Right lobe of liver (tissue), 6 donors: ENCODE measurements at regions not wholly inside any gene's neighbourhood (a gene's known extent, or its start where the extent isn't known, plus 50 kb on each side); places are given as distances from the start of the nearest gene placed in this dataset.

ENCODE experiments used
- ATAC-seq, 4 donors: fragments of 200-7000 bp; cut with Tn5 transposase; one replicate each; pipeline ENCODE4 v1.9.1; 2020; ENCODE audit warnings: mild to moderate bottlenecking in 4 of 4, moderate library complexity in 4 of 4
- DNase-seq, 3 donors: peaks; one replicate each; pipeline ENCODE4 v3.0.0-alpha.2; 2020
- H3K27ac ChIP-seq, 3 donors: fragments of 200-600 bp; one replicate each; pipeline ENCODE4 v1.8.0; 2022
- H3K27me3 ChIP-seq, 2 donors: fragments of 200-600 bp; one replicate each; pipeline ENCODE4 v1.8.0; 2022
- H3K36me3 ChIP-seq, 4 donors: fragments of 200-600 bp; sonication (generic) in 1 of 4; one replicate each; pipeline versions ENCODE4 v1.5.1 to v1.8.0; 2017 to 2022; ENCODE audit warnings: control low read depth in 1 of 4
- H3K4me1 ChIP-seq, 4 donors: fragments of 200-600 bp; sonication (generic) in 1 of 4; one replicate each; pipeline versions ENCODE4 v1.5.1 to v1.8.0; 2017 to 2022; ENCODE audit warnings: control low read depth in 1 of 4
- H3K4me3 ChIP-seq, 3 donors: fragments of 200-600 bp; one replicate each; pipeline ENCODE4 v1.8.0; 2022
- H3K9me3 ChIP-seq, 4 donors: fragments of 200-600 bp; sonication (generic) in 1 of 4; one replicate each; pipeline versions ENCODE4 v1.5.1 to v1.8.0; 2017 to 2022; ENCODE audit warnings: control low read depth in 1 of 4
- POLR2A ChIP-seq: fragments of 450-650 bp; IDR thresholded peaks from one replicate; pipeline ENCODE4 v1.6.1; 2017; ENCODE audit warnings: antibody characterized with exemption, mild to moderate bottlenecking
- WGBS: methylation state at CpG from one replicate; pipeline ENCODE4 v1.1.6; 2018; ENCODE audit warnings: low coverage, low lambda C conversion rate; ENCODE audit not compliant: insufficient coverage; ENCODE audit errors: missing lambda C conversion rate; 5-methylcytosine and 5-hydroxymethylcytosine counted together
- intact Hi-C, 2 donors: fragments of 100-400 bp; cut with DNase I; formaldehyde crosslinking; loops; one replicate each; pipeline versions ENCODE4 v1.11.2 to v1.14.1; 2022
- TF ChIP-seq, protein P1 (sequence below), 4 donors: fragments of 200-600 bp in 3 of 4; fragments of 450-650 bp in 1 of 4; IDR thresholded peaks; one replicate each; pipeline versions ENCODE4 v1.5.1 to v1.8.0; 2016 to 2022; ENCODE audit warnings: antibody characterized with exemption in 4 of 4, mild to moderate bottlenecking in 2 of 4
- donor health status: DM: no; HTN: yes; CAD: no.
- donor health status: DM: no; HTN: no; CAD: no.
- donor health status: DM: no; HTN: no; CAD: no.
- donor health status: DM: no; HTN: yes; CAD: no.
- donor health status: DM: no; HTN: yes; CAD: no.

DNA sequence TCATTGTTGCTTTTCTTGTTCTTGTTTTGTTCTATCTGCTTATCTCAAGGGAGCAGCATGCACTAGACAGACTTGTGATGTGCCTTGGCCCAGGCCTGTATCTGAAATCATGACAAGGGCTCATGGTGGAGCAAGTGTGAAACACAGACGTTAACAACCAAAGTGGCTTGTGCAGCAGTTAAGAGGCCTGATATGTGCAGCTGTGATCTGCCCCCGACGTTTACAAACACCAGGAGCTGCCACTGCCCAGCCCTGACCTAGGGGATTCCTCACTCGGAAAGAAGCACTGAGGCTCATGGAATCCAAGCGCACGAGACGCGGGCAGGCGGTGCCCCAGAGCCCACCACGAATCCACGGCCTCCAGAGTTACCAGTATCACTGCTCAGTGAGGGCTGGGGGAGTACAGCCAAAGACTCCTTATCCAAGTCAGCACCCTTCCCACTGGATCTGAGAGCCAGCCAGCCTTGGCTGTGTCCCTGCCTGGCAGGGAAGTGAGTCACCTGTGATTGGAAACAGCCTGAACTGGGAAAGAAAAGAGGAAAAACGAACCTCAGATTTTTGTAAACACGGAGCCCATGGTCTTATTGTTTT lies 62.3 kb upstream of the SNTG2 start:
- no peaks in the 10 kb centered on the region for H3K27me3 ChIP-seq
- H3K27ac ChIP-seq: no peak overlapping the region
- TF ChIP-seq POLR2A: no peak
- TF ChIP-seq, protein P1, sequence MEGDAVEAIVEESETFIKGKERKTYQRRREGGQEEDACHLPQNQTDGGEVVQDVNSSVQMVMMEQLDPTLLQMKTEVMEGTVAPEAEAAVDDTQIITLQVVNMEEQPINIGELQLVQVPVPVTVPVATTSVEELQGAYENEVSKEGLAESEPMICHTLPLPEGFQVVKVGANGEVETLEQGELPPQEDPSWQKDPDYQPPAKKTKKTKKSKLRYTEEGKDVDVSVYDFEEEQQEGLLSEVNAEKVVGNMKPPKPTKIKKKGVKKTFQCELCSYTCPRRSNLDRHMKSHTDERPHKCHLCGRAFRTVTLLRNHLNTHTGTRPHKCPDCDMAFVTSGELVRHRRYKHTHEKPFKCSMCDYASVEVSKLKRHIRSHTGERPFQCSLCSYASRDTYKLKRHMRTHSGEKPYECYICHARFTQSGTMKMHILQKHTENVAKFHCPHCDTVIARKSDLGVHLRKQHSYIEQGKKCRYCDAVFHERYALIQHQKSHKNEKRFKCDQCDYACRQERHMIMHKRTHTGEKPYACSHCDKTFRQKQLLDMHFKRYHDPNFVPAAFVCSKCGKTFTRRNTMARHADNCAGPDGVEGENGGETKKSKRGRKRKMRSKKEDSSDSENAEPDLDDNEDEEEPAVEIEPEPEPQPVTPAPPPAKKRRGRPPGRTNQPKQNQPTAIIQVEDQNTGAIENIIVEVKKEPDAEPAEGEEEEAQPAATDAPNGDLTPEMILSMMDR (IDR thresholded peaks at IDR 0.05): no peak
- no peak overlapping the region for H3K4me3 ChIP-seq
- no peaks in the 10 kb centered on the region for H3K36me3 ChIP-seq
- ATAC-seq (no peak), DNase-seq (no peak)
- intact Hi-C loops: no loop called here
- WGBS: 39% methylated on average over 3 of the region's 13 CpGs
- no peaks in the 10 kb centered on the region for H3K9me3 ChIP-seq
- H3K4me1 ChIP-seq: no peaks in the 10 kb centered on the region

DNA sequence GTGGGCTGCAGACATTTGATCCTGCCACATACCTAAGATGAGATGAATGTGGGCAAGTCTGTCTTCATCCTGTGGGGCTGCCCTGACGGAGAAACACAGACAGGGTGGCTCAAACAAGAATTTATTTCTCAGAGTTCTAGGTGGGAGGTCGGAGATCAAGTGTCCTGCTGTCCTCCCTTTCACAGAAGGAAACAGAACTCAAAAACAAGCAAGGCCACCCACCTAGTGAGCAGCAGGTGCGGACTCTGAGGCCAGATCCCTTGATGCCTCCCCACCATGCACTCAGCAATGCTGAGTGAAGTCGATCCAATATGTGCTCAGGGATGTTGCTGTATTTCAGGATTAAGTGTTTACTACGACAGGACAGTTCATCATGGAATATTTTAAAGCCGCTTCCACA lies 63.0 kb upstream of the SNTG2 start:
- 31% methylated on average over 2 of the region's 6 CpGs for WGBS
- H3K4me1 ChIP-seq: no peaks in the 10 kb centered on the region

DNA sequence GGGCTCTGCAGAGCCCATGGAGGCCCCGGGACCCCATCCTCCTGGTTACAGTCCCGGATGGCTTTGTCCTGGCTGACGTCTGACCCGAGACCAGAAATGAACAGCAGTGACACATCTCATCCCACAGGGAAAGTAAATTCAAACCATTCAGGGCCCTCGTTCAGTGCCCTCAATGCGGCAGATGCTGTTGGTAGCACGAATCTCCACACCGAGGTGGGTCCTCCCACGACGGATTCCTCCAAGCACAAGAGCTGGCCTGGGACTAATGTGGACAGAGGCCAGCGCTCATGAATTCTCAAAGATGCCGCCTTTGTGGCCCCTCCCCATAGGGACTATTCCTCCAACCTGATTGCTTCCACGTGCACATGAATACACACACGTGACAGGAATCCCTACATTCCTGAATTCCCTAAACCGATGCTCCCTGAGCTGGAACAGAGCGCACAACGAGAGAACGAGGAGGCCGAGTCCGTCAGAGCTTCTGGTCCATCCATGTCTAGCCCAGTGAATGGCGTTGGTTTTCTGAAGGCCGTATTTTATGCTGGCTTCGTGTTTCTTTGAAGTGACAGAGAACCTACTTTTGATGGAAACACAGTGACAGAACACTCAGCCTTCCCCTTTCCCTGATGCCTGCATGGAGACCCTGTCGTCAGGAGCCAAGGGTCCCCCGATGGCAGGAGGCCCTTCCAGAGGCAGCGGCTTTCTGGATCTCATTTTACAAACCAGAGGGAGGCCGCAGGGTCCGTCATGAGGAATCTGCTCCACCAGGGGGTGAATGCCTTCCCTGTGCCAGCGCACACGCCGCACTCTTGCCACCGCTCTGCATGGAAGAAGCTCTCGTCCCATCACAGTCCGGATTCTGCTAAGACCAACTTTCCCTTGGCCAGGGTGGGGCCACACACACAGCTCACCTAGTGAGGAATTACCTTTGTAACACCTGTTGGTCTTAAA lies 64.3 kb upstream of the SNTG2 start:
- Histone ChIP-seq H3K27ac (no peak overlapping the region), H3K27me3 (no peaks in the 10 kb centered on the region), H3K4me3 (no peak overlapping the region), H3K9me3 (no peaks in the 10 kb centered on the region), H3K4me1 (no peaks in the 10 kb centered on the region), H3K36me3 (no peaks in the 10 kb centered on the region)
- intact Hi-C loops: no loop called here
- ATAC-seq (no peak), DNase-seq (no peak)
- 78% methylated on average over 3 of the region's 34 CpGs for WGBS
- TF ChIP-seq, protein P1 (IDR thresholded peaks at IDR 0.05): no peak
- no peak for TF ChIP-seq POLR2A

More for the DNA sequence above, 63.0 kb upstream of the SNTG2 start:
- DNase-seq: no peak
- Histone ChIP-seq H3K27ac (no peak overlapping the region), H3K9me3 (no peaks in the 10 kb centered on the region), H3K4me3 (no peak overlapping the region), H3K36me3 (no peaks in the 10 kb centered on the region), H3K27me3 (no peaks in the 10 kb centered on the region)
- ATAC-seq: no peak
- intact Hi-C loops: no loop called here
- TF ChIP-seq POLR2A: no peak
- TF ChIP-seq, protein P1 (IDR thresholded peaks at IDR 0.05): no peak

DNA sequence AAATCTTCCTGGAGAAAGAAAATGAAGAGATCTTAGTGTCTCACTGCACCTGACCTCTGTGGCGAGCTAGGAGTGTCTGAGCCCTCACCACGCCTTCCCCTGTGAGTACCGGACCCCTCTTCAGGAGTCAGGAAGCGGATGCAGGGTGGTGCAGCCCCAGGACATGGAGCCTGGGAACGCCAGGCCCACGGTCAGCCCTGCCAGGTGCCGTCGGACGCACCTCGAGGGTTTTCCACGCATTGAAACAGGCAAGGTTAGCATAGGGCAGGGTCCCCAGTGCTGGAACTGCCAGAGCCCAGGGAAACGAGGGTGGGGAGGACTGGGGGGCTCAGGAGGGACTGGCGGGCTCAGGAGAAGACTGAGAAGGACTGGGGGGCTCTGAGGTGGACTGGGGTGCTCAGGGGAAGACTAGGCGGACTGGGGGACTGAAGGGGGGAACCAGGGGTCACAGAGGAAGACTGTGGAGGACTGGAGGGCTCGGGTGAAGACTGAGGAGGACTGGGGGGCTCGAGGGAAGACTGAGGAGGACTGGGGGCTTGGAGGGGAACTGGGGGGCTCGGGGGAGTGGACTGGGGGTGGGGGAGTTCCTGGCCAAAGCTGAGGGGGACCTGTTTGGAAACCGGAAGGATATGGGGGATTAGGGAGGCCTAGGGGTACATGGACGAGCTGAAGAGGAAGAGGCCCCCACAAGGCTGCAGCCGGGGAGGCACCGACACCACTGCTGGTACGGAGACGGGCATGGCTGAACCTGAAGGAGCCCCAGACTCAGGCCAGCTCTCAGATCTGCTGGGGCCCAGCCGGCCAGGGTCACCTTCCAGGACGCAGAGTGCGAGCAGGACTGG lies 65.2 kb upstream of the SNTG2 start:
- H3K27me3 ChIP-seq: no peaks in the 10 kb centered on the region
- intact Hi-C loops: no loop called here
- DNase-seq: no peak
- no peak for ATAC-seq
- WGBS: 44% methylated on average over 15 of the region's 26 CpGs
- H3K4me3 ChIP-seq: no peak overlapping the region
- H3K36me3 ChIP-seq: no peaks in the 10 kb centered on the region
- no peak for TF ChIP-seq POLR2A
- TF ChIP-seq, protein P1 (IDR thresholded peaks at IDR 0.05): no peak
- no peaks in the 10 kb centered on the region for H3K9me3 ChIP-seq
- H3K27ac ChIP-seq: no peak overlapping the region
- H3K4me1 ChIP-seq: no peaks in the 10 kb centered on the region
